ENCODE measurements at regions not wholly inside any gene's neighbourhood (a gene's known extent, or its start where the extent isn't known, plus 50 kb on each side); places are given as distances from the start of the nearest gene placed in this dataset.

DNA sequence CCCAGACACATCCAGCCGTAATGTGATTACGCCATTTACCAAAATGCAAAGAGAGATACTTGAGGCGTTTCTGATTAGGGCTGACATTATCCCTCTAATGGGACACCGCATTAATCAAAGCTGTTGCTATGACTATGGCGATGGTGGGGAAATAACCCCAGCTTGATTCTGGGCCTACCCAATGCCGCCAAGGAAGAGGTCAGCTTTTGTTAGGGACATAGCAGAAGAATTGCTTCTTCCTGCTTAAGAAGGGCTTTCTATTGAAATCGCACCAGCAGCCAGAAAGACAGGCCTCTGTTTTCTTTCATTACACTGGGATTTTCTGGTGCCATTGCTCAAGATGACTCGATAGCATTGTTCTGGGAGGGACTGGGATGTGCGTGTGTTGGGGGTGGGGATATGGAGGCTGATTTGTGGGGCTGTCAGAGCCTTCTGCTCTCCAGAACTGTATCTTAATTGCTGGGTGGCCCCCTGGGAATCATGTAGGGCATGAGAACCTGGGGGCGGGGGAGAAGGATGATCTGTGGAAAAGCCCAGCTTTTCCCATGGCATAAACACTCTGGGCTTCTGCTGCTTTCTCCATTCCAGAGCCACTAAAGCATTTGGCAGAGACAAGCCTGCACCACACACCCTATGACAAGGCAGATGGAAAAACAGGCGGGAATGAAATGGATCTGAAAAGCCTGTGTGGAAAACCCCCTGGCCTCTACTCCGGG is 106.5 kb upstream of the RAD23B start:
- no peak for TF ChIP-seq POLR2A (IDR thresholded peaks at IDR 0.05; ENCODE audit: low read length)
- TF ChIP-seq GATA1 (IDR thresholded peaks at IDR 0.05; ENCODE audit: low read depth, low read length): no peak
